ENCODE measurements at regions not wholly inside any gene's neighbourhood (a gene's known extent, or its start where the extent isn't known, plus 50 kb on each side); places are given as distances from the start of the nearest gene placed in this dataset.

DNA sequence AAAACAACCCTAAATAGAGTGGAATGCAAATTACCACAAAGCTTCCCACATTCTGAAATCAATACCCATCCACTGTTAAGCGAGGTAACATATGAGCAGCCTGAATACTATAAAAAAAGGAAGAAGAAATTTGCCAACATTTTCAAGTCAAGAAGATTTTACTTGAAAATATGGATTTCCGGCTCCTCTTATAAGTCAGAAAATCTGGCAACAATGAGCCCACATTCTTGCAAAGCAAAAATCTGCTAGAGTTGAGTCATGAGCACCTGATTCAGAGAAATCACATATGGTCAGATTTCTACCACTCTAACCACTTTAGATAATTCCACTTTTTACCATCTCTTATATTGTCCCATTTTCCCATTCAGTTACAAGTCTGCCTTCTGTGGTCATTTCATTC lies 395.7 kb downstream of the DTHD1 start:
- DNase-seq (ENCODE audit: low read depth) = no peak
- TF ChIP-seq CTCF (conservative IDR thresholded peaks at IDR 0.05; ENCODE audit: low read depth, low read length) = no peak
- H3K4me3 ChIP-seq (ENCODE audit: low read depth, low read length) = no peak overlapping the region

DNA sequence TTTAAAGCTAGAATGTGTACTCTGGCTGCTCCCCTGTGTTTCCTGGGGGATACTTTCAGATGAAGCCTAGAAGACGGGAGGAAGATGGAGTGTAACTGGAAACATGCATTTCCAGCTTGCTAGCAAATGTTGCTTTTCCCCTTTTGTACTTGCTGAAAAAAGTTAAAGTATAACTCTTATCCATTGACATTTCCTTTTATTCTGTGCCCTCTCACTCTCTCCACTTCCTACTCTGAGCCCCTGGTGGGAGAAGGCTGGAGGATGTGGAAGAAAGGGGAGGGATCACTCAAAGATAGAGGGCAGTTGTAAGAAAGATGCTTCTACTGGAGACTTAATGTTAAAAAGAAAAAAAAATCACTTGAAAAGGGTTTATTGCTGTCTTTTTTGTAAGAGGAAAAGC lies 396.5 kb downstream of the DTHD1 start:
- no peak overlapping the region for H3K4me3 ChIP-seq (ENCODE audit: low read depth, low read length)
- no peak for DNase-seq (ENCODE audit: low read depth)
- TF ChIP-seq CTCF (conservative IDR thresholded peaks at IDR 0.05; ENCODE audit: low read depth, low read length) = no peak

GRCh38 chr4:36687681-36688080 lies 406.3 kb downstream of the DTHD1 start:
- DNase-seq (ENCODE audit: low read depth) = no peak
- H3K4me3 ChIP-seq (ENCODE audit: low read depth, low read length) = no peak overlapping the region
- no peak for TF ChIP-seq CTCF (conservative IDR thresholded peaks at IDR 0.05; ENCODE audit: low read depth, low read length)

DNA sequence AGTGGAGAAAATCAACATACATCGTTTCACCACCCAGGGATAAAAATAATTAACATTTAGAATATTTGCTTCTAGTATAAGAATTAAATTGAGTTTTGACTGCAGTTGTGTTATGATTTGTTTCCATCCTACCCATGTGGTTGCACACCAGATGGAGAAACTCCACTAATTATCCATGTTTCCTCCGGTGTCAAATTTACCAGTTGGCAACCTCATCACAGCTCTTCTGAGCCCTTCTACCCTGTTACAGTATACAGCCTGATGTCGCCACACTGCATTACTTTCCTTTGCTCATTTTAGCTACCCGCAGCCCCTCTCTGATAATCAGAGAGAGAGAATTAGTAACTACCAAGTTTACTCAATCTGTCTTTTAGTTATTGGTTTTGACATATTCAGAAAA lies 411.2 kb downstream of the DTHD1 start:
- DNase-seq (ENCODE audit: low read depth) = no peak
- TF ChIP-seq CTCF (conservative IDR thresholded peaks at IDR 0.05; ENCODE audit: low read depth, low read length) = no peak
- no peak overlapping the region for H3K4me3 ChIP-seq (ENCODE audit: low read depth, low read length)

DNA sequence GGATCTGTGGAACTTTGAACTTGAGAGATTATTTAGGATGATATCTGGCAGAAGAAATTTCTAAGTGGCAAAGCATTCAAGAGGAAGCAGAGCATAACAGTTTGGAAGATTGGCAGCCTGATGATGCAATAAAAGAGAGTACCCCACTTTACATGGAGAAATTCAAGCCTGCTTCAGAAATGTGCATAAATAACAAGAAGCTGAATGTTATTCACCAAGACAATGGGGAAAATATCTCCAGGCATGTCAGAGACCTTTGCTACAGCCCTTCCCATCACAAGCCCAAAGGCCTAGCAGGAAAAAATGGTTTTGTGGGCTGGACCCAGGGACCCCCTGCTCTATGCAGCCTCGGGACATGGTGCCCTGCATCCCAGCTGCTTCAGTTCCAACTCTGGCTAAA lies 420.8 kb downstream of the DTHD1 start:
- no peak overlapping the region for H3K4me3 ChIP-seq (ENCODE audit: low read depth, low read length)
- DNase-seq (ENCODE audit: low read depth) = no peak
- TF ChIP-seq CTCF (conservative IDR thresholded peaks at IDR 0.05; ENCODE audit: low read depth, low read length) = no peak

GRCh38 chr4:36704289-36704688 lies 422.9 kb downstream of the DTHD1 start:
- no peak overlapping the region for H3K4me3 ChIP-seq (ENCODE audit: low read depth, low read length)
- DNase-seq (ENCODE audit: low read depth) = no peak
- TF ChIP-seq CTCF (conservative IDR thresholded peaks at IDR 0.05; ENCODE audit: low read depth, low read length) = no peak

DNA sequence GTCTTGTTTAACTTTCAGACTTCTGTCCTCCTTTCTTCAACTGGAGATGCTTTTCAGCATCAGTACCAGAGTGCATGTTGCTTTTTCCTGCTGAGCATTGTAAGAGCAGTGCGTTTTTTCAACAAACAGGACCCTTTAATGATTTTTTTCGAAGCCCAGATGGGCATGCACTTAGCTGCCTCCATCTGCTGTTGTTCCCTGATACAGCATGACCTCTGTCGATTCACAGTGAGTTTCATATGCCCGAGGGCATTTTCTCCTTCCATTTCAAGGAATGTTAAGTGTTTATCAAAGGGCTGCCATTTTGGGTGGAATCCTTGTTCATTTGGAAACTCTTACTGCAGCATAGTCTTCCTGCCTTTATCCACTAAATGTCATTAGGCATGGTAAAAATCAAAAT lies 428.6 kb downstream of the DTHD1 start:
- no peak for TF ChIP-seq CTCF (conservative IDR thresholded peaks at IDR 0.05; ENCODE audit: low read depth, low read length)
- no peak for DNase-seq (ENCODE audit: low read depth)
- no peak overlapping the region for H3K4me3 ChIP-seq (ENCODE audit: low read depth, low read length)

All from epithelial cell of proximal tubule (primary cell).